Osteoblast (primary cell): ENCODE measurements at regions not wholly inside any gene's neighbourhood (a gene's known extent, or its start where the extent isn't known, plus 50 kb on each side); places are given as distances from the start of the nearest gene placed in this dataset.

ENCODE experiments used
- DNase-seq: peaks from one replicate; pipeline ENCODE4 v3.0.0; 2011; ENCODE audit warnings: low spot score, mixed read lengths; ENCODE audit not compliant: insufficient read length; ENCODE audit errors: missing footprints
- H2AFZ ChIP-seq: 2 replicates; pipeline ENCODE4 v1.6.0; 2011; ENCODE audit warnings: mild to moderate bottlenecking, low read length
- H3K27ac ChIP-seq: 2 replicates; pipeline ENCODE4 v1.5.1; 2011; ENCODE audit warnings: mild to moderate bottlenecking, low read depth, low read length, moderate library complexity
- H3K27me3 ChIP-seq: 2 replicates; pipeline ENCODE4 v1.6.0; 2012; ENCODE audit warnings: mild to moderate bottlenecking, control low read depth, inconsistent platforms, low read length, moderate library complexity; ENCODE audit not compliant: insufficient read depth
- H3K36me3 ChIP-seq: 2 replicates; pipeline ENCODE4 v1.5.1; 2011; ENCODE audit warnings: mild to moderate bottlenecking, low read length, control low read depth, moderate library complexity; ENCODE audit not compliant: insufficient read depth
- H3K4me1 ChIP-seq: 2 replicates; pipeline ENCODE4 v1.5.1; 2011; ENCODE audit warnings: mild to moderate bottlenecking, low read length, control low read depth, moderate library complexity; ENCODE audit not compliant: insufficient read depth
- H3K4me2 ChIP-seq: 2 replicates; pipeline ENCODE4 v1.6.0; 2011; ENCODE audit warnings: mild to moderate bottlenecking, low read length; ENCODE audit not compliant: insufficient read depth
- H3K4me3 ChIP-seq: fragments of 200-600 bp; sonication (generic); 3 replicates; pipeline ENCODE4 v1.5.1; 2012; ENCODE audit warnings: mild to moderate bottlenecking, low read length, inconsistent platforms; ENCODE audit not compliant: insufficient read depth
- H3K79me2 ChIP-seq: 2 replicates; pipeline ENCODE4 v1.6.0; 2012; ENCODE audit warnings: mild to moderate bottlenecking, low read length, control low read depth, inconsistent platforms; ENCODE audit not compliant: insufficient read depth
- H3K9me3 ChIP-seq: 2 replicates; pipeline ENCODE4 v1.5.1; 2011; ENCODE audit warnings: low read depth, low read length, control low read depth
- H4K20me1 ChIP-seq: 2 replicates; pipeline ENCODE4 v1.6.0; 2012; ENCODE audit warnings: mild to moderate bottlenecking, low read length, control low read depth; ENCODE audit not compliant: insufficient read depth
- TF ChIP-seq, protein P1 (sequence below): IDR thresholded peaks from 2 replicates; pipeline ENCODE4 v1.5.1; 2011; ENCODE audit warnings: mild to moderate bottlenecking, low read depth, low read length, moderate library complexity; ENCODE audit errors: extremely low read depth

DNA sequence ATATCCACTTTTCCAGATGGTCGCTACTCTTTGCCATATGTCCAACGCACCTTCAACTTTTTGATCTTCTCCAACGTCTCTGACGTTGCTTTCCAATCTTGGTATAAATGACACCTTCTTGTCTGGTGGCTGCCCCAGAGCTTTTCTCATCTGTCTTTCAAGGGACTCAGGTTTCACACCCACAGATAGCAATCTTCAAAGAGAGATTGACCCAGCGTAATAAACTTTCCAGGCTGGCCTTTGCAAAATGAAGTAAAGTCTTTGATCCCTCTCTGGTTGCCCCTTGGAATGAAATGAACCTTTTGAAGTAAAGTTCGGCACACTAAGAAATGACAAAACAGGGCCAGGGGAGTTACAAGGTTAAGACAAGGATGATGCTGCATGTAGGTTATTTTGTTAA is 138.4 kb upstream of the BDNF start:
- DNase-seq: no peak
- no peaks in the 10 kb centered on the region for H3K9me3 ChIP-seq
- TF ChIP-seq, protein P1, sequence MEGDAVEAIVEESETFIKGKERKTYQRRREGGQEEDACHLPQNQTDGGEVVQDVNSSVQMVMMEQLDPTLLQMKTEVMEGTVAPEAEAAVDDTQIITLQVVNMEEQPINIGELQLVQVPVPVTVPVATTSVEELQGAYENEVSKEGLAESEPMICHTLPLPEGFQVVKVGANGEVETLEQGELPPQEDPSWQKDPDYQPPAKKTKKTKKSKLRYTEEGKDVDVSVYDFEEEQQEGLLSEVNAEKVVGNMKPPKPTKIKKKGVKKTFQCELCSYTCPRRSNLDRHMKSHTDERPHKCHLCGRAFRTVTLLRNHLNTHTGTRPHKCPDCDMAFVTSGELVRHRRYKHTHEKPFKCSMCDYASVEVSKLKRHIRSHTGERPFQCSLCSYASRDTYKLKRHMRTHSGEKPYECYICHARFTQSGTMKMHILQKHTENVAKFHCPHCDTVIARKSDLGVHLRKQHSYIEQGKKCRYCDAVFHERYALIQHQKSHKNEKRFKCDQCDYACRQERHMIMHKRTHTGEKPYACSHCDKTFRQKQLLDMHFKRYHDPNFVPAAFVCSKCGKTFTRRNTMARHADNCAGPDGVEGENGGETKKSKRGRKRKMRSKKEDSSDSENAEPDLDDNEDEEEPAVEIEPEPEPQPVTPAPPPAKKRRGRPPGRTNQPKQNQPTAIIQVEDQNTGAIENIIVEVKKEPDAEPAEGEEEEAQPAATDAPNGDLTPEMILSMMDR: no peak

DNA sequence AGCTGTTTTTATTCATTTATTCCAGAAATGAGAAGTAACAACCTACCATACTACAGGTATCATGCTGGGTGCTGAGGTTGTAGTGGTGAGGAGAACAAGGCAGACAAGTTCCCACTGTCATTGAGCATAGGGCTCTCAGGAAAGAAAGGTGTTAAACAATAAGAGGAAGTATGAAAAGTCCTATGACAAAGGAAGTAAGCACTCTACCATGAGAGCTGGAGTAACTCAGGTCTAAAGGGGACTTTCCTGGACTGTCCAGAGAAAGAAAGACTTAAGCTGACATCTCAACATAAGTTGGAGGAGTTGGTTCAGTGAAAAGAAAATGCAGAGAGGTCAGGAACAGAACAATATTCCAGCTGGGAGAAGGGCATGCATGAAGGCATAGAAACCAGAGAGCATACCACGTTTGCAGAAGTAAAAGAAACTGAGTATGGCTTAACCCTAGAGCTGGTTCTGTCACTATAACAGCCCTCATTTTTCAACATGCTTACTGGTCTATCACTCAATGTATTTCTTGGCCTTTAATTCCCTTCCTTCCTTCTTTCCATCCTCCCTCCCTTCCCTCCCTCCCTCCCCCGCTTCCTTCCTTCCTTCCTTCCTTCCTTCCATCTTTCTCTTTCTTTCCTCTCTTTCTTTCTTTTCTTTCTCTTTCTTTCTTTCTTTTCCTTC is 137.8 kb upstream of the BDNF start:
- DNase-seq: no peak
- Histone ChIP-seq H3K9me3 (no peaks in the 10 kb centered on the region), H3K27me3 (no peaks in the 10 kb centered on the region), H3K4me3 (no peak overlapping the region), H3K27ac (no peak overlapping the region), H4K20me1 (no peaks in the 10 kb centered on the region), H2AFZ (no peak overlapping the region), H3K79me2 (no peaks in the 10 kb centered on the region), H3K4me1 (peaks cover 5% of the 10 kb centered on the region), H3K36me3 (no peaks in the 10 kb centered on the region), H3K4me2 (no peak overlapping the region)
- TF ChIP-seq, protein P1: no peak

More for the DNA sequence above, 138.4 kb upstream of the BDNF start:
- no peak overlapping the region for H3K4me3 ChIP-seq
- H3K36me3 ChIP-seq: no peaks in the 10 kb centered on the region
- no peaks in the 10 kb centered on the region for H3K79me2 ChIP-seq
- no peak overlapping the region for H3K27ac ChIP-seq
- H3K27me3 ChIP-seq: no peaks in the 10 kb centered on the region
- no peaks in the 10 kb centered on the region for H4K20me1 ChIP-seq
- H2AFZ ChIP-seq: no peak overlapping the region
- H3K4me2 ChIP-seq: no peak overlapping the region
- H3K4me1 ChIP-seq: peaks cover 5% of the 10 kb centered on the region

DNA sequence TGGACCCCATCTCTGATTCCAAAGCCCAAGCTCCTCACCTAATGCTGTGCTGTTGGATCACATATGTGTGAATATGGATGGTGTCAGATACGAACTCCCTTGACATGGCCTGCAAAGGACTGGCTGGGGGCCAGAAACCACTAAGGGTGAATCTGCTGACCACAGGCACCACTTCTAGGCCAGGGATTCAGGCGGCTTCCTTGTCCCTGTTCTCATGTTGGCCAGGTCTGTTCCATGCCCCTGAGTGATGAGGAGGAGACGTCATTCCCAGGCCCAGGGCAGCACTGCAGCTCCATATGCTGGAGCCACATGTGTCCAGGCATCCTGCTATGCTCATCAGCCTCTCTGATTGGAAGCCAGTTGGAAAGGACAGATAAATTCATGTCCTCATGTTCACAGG is 130.0 kb upstream of the BDNF start:
- no peak for DNase-seq
- TF ChIP-seq, protein P1: no peak

DNA sequence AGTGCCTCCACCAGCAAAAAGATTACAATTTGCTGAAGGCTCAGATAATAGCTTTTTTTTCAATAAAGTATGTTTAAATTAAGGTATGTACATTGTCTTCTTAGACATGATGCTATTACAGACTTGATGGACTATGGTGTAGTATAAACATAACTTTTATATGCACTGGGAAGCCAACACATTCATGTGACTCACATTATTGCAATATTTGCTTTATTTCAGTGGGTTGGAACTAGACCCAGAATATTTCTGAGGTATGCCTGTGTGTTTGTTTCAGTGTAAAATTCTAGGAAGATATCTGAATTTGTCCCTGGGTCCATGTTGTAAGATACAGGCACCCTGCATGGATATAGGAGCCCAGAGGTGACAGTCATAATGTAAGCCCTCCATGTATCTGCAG is 120.0 kb upstream of the BDNF start:
- Histone ChIP-seq H4K20me1 (no peaks in the 10 kb centered on the region), H3K4me2 (no peak overlapping the region), H3K79me2 (no peaks in the 10 kb centered on the region), H3K27me3 (no peaks in the 10 kb centered on the region), H2AFZ (no peak overlapping the region), H3K36me3 (no peaks in the 10 kb centered on the region), H3K27ac (no peak overlapping the region), H3K4me3 (no peak overlapping the region), H3K4me1 (peaks cover 10% of the 10 kb centered on the region), H3K9me3 (no peaks in the 10 kb centered on the region)
- no peak for DNase-seq
- TF ChIP-seq, protein P1: no peak

More for the DNA sequence above, 130.0 kb upstream of the BDNF start:
- H2AFZ ChIP-seq: no peak overlapping the region
- H3K4me2 ChIP-seq: no peak overlapping the region
- no peaks in the 10 kb centered on the region for H3K36me3 ChIP-seq
- no peak overlapping the region for H3K4me3 ChIP-seq
- no peaks in the 10 kb centered on the region for H3K27me3 ChIP-seq
- no peaks in the 10 kb centered on the region for H3K79me2 ChIP-seq
- H4K20me1 ChIP-seq: no peaks in the 10 kb centered on the region
- no peaks in the 10 kb centered on the region for H3K9me3 ChIP-seq
- H3K27ac ChIP-seq: no peak overlapping the region
- H3K4me1 ChIP-seq: no peaks in the 10 kb centered on the region
